Sigmoid colon (tissue), 6 donors: ENCODE measurements at regions not wholly inside any gene's neighbourhood (a gene's known extent, or its start where the extent isn't known, plus 50 kb on each side); places are given as distances from the start of the nearest gene placed in this dataset.
A peak's percentile ranks its signal among the peaks of the same experiment; 100 is the strongest.

Experiments
- DNase-seq: peaks from one replicate; pipeline ENCODE4 v3.0.0-alpha.2; 2019
- H3K27ac ChIP-seq, 4 donors: fragments of 200-600 bp; sonication (generic); one replicate each; pipeline ENCODE4 v1.5.1; 2016 to 2019; ENCODE audit warnings: mild to moderate bottlenecking in 1 of 4
- H3K27me3 ChIP-seq, 3 donors: fragments of 200-600 bp; sonication (generic); one replicate each; pipeline ENCODE4 v1.5.1; 2019; ENCODE audit warnings: mild to moderate bottlenecking in 1 of 3
- H3K36me3 ChIP-seq, 4 donors: fragments of 200-600 bp; sonication (generic); one replicate each; pipeline ENCODE4 v1.5.1; 2016 to 2019
- H3K4me1 ChIP-seq, 4 donors: fragments of 200-600 bp; sonication (generic); one replicate each; pipeline ENCODE4 v1.5.1; 2017 to 2019
- H3K4me3 ChIP-seq, 4 donors: fragments of 200-600 bp; sonication (generic); one replicate each; pipeline ENCODE4 v1.5.1; 2017 to 2019; ENCODE audit warnings: mild to moderate bottlenecking in 2 of 4, moderate library complexity in 1 of 4
- H3K9me3 ChIP-seq, 4 donors: fragments of 200-600 bp in 3 of 4; sonication (generic) in 3 of 4; one replicate each; pipeline versions ENCODE4 v1.5.1 to v1.6.1; 2013 to 2019
- EP300 ChIP-seq, 4 donors: sonication (generic); formaldehyde crosslinking; IDR thresholded peaks; one replicate each; pipeline ENCODE4 v1.6.1; 2017; ENCODE audit warnings: antibody characterized with exemption in 4 of 4
- POLR2A ChIP-seq, 2 donors: fragments of 450-650 bp; IDR thresholded peaks; one replicate each; pipeline ENCODE4 v1.6.1; 2016; ENCODE audit warnings: antibody characterized with exemption in 2 of 2, mild to moderate bottlenecking in 2 of 2, moderate library complexity in 2 of 2
- POLR2AphosphoS5 ChIP-seq, 4 donors: sonication (generic); formaldehyde crosslinking; IDR thresholded peaks; one replicate each; pipeline ENCODE4 v1.6.1; 2017; ENCODE audit warnings: antibody characterized with exemption in 4 of 4
- WGBS, 2 donors: extraction: QIAGEN DNeasy Blood & Tissue Kit; methylation state at CpG; one replicate each; pipeline ENCODE4 v1.1.7; 2013; 5-methylcytosine and 5-hydroxymethylcytosine counted together
- intact Hi-C: fragments of 100-400 bp; cut with DNase I; formaldehyde crosslinking; loops from one replicate; pipeline ENCODE4 v1.15.1; 2023
- TF ChIP-seq, protein P1 (sequence below), 4 experiments: fragments of 450-650 bp in 3 of 4; fragments of 200-600 bp in 1 of 4; IDR thresholded peaks; one replicate each; pipeline ENCODE4 v1.5.1; 2016 to 2019; ENCODE audit warnings: antibody characterized with exemption in 4 of 4, mild to moderate bottlenecking in 3 of 4, moderate library complexity in 2 of 4
- donor health status: healthy with polysubstance abuse.
- donor health status: healthy.

DNA sequence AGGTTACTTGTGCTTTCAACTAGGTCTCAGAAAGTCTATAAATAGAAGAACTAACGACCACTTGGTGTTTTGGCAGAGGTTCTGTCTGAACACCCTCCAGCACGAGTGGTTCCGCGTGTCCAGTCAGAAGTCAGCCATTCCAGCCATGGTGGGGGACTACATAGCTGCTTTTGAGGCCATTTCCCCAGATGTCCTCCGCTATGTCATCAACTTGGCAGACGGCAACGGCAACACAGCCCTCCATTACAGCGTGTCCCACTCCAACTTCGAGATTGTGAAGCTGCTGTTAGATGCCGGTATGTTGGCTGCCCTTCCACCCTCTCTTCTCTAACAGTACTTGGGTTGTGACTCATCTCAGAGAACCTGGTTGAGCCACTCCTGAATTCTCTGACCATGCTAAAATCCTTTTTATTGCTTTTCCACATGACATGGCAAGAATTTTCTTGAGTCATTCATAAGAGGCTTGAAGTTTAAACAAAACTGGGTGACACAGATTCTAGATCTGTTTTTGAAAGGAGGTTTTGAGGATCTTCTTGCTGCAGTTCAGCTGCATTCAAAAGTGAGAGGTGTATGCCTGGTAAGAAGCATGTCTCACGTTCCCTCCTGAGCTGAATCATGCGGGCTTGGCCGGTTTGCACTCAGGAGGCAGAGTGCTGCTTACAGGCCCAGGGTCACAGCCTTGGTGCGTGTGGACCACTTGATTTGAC lies 103.1 kb upstream of the DMRT1 start:
- 82 to 83% methylated on average over 14 of the region's 14 CpGs for WGBS, 2 donors
- Histone ChIP-seq H3K9me3 (no peaks in the 10 kb centered on the region), H3K27ac (peak overlapping the region; percentile 80 to 96 (median 90)), H3K4me1 (peaks cover 0 to 86% (median 64%) of the 10 kb centered on the region in 4 donors), H3K4me3 (no peak overlapping the region), H3K36me3 (peaks cover 25 to 54% (median 29%) of the 10 kb centered on the region in 4 donors), H3K27me3 (no peaks in the 10 kb centered on the region)
- intact Hi-C loops, result loop anchor here (5.0 kb wide), 1 partner anchor 121 kb away; no protein-coding TSS in a partner anchor
- TF ChIP-seq POLR2A (IDR thresholded peaks at IDR 0.05) (no peak), POLR2AphosphoS5 (IDR thresholded peaks at IDR 0.05) (peak; percentile 46 to 77 (median 68)), EP300 (IDR thresholded peaks at IDR 0.05) (peak in 3 of 4 donors; percentile 40 to 75 (median 70))
- TF ChIP-seq, protein P1, sequence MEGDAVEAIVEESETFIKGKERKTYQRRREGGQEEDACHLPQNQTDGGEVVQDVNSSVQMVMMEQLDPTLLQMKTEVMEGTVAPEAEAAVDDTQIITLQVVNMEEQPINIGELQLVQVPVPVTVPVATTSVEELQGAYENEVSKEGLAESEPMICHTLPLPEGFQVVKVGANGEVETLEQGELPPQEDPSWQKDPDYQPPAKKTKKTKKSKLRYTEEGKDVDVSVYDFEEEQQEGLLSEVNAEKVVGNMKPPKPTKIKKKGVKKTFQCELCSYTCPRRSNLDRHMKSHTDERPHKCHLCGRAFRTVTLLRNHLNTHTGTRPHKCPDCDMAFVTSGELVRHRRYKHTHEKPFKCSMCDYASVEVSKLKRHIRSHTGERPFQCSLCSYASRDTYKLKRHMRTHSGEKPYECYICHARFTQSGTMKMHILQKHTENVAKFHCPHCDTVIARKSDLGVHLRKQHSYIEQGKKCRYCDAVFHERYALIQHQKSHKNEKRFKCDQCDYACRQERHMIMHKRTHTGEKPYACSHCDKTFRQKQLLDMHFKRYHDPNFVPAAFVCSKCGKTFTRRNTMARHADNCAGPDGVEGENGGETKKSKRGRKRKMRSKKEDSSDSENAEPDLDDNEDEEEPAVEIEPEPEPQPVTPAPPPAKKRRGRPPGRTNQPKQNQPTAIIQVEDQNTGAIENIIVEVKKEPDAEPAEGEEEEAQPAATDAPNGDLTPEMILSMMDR (IDR thresholded peaks at IDR 0.05), result no peak
- DNase-seq, result peak; percentile 93

DNA sequence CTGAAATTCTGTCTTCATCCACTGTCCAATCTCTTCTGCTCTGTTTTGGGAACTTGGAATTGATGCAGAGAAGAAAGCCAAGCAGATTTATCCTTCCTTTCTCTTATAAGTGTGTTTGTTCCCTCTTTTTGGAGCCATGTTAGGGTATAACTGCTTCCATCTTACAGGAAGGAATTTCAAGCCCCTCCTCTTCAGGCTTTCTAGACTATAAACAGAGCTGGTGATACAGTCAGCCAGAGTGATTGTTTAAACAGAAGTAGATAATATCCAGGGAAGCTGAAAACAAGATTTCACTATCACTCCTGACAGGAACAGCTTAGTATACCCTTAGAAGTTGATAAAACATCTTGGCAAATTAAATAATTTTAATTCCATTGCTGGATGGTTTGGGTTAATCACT lies 102.1 kb upstream of the DMRT1 start:
- Histone ChIP-seq H3K4me3 (no peak overlapping the region), H3K4me1 (peaks cover 0 to 92% (median 63%) of the 10 kb centered on the region in 4 donors), H3K27ac (peak overlapping the region; percentile 80 to 96 (median 90)), H3K9me3 (no peaks in the 10 kb centered on the region), H3K36me3 (peaks cover 28 to 61% (median 33%) of the 10 kb centered on the region in 4 donors), H3K27me3 (no peaks in the 10 kb centered on the region)
- TF ChIP-seq EP300 (IDR thresholded peaks at IDR 0.05), result no peak
- TF ChIP-seq, protein P1 (IDR thresholded peaks at IDR 0.05), result no peak
- no peak for TF ChIP-seq POLR2A (IDR thresholded peaks at IDR 0.05)
- no peak for TF ChIP-seq POLR2AphosphoS5 (IDR thresholded peaks at IDR 0.05)
- DNase-seq, result no peak
- intact Hi-C loops, result loop anchor here (5.0 kb wide), 1 partner anchor 122 kb away; no protein-coding TSS in a partner anchor

DNA sequence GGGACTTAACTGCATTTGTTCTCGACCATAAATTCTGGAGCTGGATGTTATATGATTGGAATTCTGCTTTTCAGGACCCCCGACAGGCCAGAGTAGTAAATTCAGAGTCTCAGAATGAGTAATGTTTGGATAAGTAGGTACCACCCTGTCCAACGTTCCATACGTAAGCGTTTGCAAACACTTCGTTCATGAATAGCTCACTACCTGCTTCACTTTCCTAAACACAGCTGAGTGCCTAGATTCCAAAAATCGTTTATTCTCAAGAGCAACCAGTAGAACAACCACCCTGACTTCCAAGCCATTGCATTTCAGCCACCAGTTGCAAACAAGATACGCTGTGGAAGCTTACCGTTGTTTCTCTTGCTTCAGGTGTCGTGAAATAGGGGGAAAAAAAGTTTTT lies 101.3 kb upstream of the DMRT1 start:
- no peak for TF ChIP-seq EP300 (IDR thresholded peaks at IDR 0.05)
- TF ChIP-seq, protein P1 (IDR thresholded peaks at IDR 0.05), result no peak
- TF ChIP-seq POLR2AphosphoS5 (IDR thresholded peaks at IDR 0.05), result no peak
- no peak for TF ChIP-seq POLR2A (IDR thresholded peaks at IDR 0.05)
- no peaks in the 10 kb centered on the region for H3K9me3 ChIP-seq
- WGBS, 2 donors, result 77 to 79% methylated on average over 10 of the region's 10 CpGs
- H3K4me1 ChIP-seq, result peaks cover 0 to 92% (median 64%) of the 10 kb centered on the region in 4 donors
- no peak overlapping the region for H3K4me3 ChIP-seq
- DNase-seq, result no peak
- intact Hi-C loops, result no loop called here
- H3K36me3 ChIP-seq, result peaks cover 28 to 69% (median 33%) of the 10 kb centered on the region in 4 donors
- H3K27ac ChIP-seq, result peak overlapping the region; percentile 80 to 96 (median 90)
- no peaks in the 10 kb centered on the region for H3K27me3 ChIP-seq

DNA sequence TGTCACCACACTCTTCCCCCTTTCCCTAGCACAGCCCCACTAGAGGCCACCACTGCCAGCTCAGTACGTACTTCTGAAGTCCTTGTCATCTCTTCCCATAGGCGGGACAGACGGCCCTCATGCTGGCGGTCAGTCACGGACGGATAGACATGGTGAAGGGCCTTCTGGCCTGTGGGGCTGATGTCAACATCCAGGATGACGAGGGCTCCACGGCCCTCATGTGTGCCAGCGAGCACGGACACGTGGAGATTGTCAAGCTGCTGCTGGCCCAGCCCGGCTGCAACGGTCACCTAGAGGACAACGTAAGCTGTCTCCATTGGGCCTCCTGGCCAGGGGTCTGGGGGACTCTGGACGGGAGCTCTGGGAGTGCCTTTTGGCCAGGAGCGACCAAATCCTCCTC lies 99.4 kb upstream of the DMRT1 start:
- H3K27ac ChIP-seq, result peak overlapping the region in 3 of 4 donors; percentile 88 to 96 (median 93)
- H3K36me3 ChIP-seq, result peaks cover 28 to 53% (median 35%) of the 10 kb centered on the region in 4 donors
- H3K4me3 ChIP-seq, result no peak overlapping the region
- 96% methylated on average over 16 of the region's 16 CpGs for WGBS, 2 donors
- DNase-seq, result peak; percentile 58
- intact Hi-C loops, result no loop called here
- no peaks in the 10 kb centered on the region for H3K9me3 ChIP-seq
- no peaks in the 10 kb centered on the region for H3K27me3 ChIP-seq
- TF ChIP-seq EP300 (IDR thresholded peaks at IDR 0.05) (no peak), POLR2AphosphoS5 (IDR thresholded peaks at IDR 0.05) (no peak), POLR2A (IDR thresholded peaks at IDR 0.05) (no peak)
- TF ChIP-seq, protein P1 (IDR thresholded peaks at IDR 0.05), result no peak
- peaks cover 0 to 92% (median 63%) of the 10 kb centered on the region in 4 donors for H3K4me1 ChIP-seq
